IMR-90 (cell line): ENCODE measurements at regions not wholly inside any gene's neighbourhood (a gene's known extent, or its start where the extent isn't known, plus 50 kb on each side); places are given as distances from the start of the nearest gene placed in this dataset.

Experiments
- ATAC-seq: fragments of 200-7000 bp; cut with Tn5 transposase; 2 replicates; pipeline ENCODE4 v1.9.1; 2020; ENCODE audit warnings: low read depth, mild to moderate bottlenecking, moderate library complexity
- BruUV-seq: library from RNA; stranded (reverse); fragments of 400-500 nt; replicated peaks from 2 replicates; lab custom pipeline; 2021; lab: Mats Ljungman, UMichigan
- CTCF ChIA-PET: fragments of 300-600 bp; formaldehyde crosslinking; extraction: SDS; loops from one replicate; lab custom pipeline; 2021; ENCODE audit warnings: antibody characterized with exemption; lab: Yijun Ruan, JAX
- POLR2A ChIA-PET: fragments of 300-600 bp; sonication (Branson Sonifier 250); formaldehyde crosslinking; loops from one replicate; lab custom pipeline; 2022; ENCODE audit warnings: antibody characterized with exemption; ENCODE audit not compliant: unreplicated experiment; lab: Charles Lee
- DNase-seq: peaks from one replicate; pipeline ENCODE4 v3.0.0; 2013
- H2AFZ ChIP-seq: replicated peaks from 2 replicates; pipeline ENCODE3; 2013; ENCODE audit warnings: low read length, mild to moderate bottlenecking; ENCODE audit not compliant: poor library complexity
- H2AK5ac ChIP-seq: 2 replicates; pipeline ENCODE4 v1.6.1; 2013; ENCODE audit warnings: low read depth, low read length, inconsistent platforms
- H2AK9ac ChIP-seq: replicated peaks from 2 replicates; pipeline ENCODE3; 2013; ENCODE audit warnings: mild to moderate bottlenecking, low read depth, low read length, moderate library complexity; ENCODE audit not compliant: poor library complexity
- H2BK120ac ChIP-seq: 2 replicates; pipeline ENCODE4 v1.6.1; 2013; ENCODE audit warnings: low read depth, low read length, inconsistent platforms
- H2BK15ac ChIP-seq: 3 replicates; pipeline ENCODE4 v1.6.1; 2013; ENCODE audit warnings: low read depth, low read length, inconsistent platforms
- H2BK20ac ChIP-seq: 2 replicates; pipeline ENCODE4 v1.6.1; 2013; ENCODE audit warnings: low read depth, mild to moderate bottlenecking, inconsistent platforms, low read length, moderate library complexity
- H2BK5ac ChIP-seq: 2 replicates; pipeline ENCODE4 v1.6.1; 2013; ENCODE audit warnings: mild to moderate bottlenecking, low read depth, low read length, inconsistent platforms; ENCODE audit not compliant: poor library complexity, severe bottlenecking
- H3K14ac ChIP-seq: replicated peaks from 2 replicates; pipeline ENCODE4 v1.6.1; 2013; ENCODE audit warnings: low read depth, low read length, inconsistent platforms
- H3K18ac ChIP-seq: 2 replicates; pipeline ENCODE4 v1.6.1; 2013; ENCODE audit warnings: low read depth, low read length, control low read depth
- H3K23ac ChIP-seq: 2 replicates; pipeline ENCODE4 v1.6.1; 2013; ENCODE audit warnings: low read depth, low read length, inconsistent platforms
- H3K27ac ChIP-seq: 2 replicates; pipeline ENCODE4 v1.5.1; 2013; ENCODE audit warnings: mild to moderate bottlenecking, control low read depth, low read length; ENCODE audit not compliant: insufficient read depth
- H3K27me3 ChIP-seq: 2 replicates; pipeline ENCODE4 v1.6.1; 2013; ENCODE audit warnings: low read length; ENCODE audit not compliant: control insufficient read depth, insufficient read depth
- H3K36me3 ChIP-seq: 2 replicates; pipeline ENCODE4 v1.6.1; 2013; ENCODE audit warnings: low read length, mixed read lengths; ENCODE audit not compliant: control insufficient read depth, insufficient read depth
- H3K4ac ChIP-seq: 2 replicates; pipeline ENCODE4 v1.6.1; 2013; ENCODE audit warnings: low read depth, low read length, inconsistent platforms
- H3K4me1 ChIP-seq: 2 replicates; pipeline ENCODE4 v1.6.1; 2013; ENCODE audit warnings: low read length, mixed read lengths; ENCODE audit not compliant: control insufficient read depth, insufficient read depth
- H3K4me2 ChIP-seq: 2 replicates; pipeline ENCODE4 v1.6.1; 2013; ENCODE audit warnings: low read depth, mild to moderate bottlenecking, control low read depth, low read length, moderate library complexity
- H3K4me3 ChIP-seq: 2 replicates; pipeline ENCODE4 v1.5.1; 2013; ENCODE audit warnings: low read depth, mild to moderate bottlenecking, control low read depth, low read length, moderate library complexity; ENCODE audit not compliant: insufficient read depth
- H3K56ac ChIP-seq: 2 replicates; pipeline ENCODE4 v1.6.1; 2013; ENCODE audit warnings: low read length, inconsistent platforms; ENCODE audit not compliant: insufficient read depth; ENCODE audit errors: extremely low read depth
- H3K79me1 ChIP-seq, 2 experiments: 2 replicates each; pipeline ENCODE4 v1.6.1; 2013; ENCODE audit warnings: low read length in 2 of 2, inconsistent platforms in 1 of 2, low read depth in 1 of 2
- H3K9ac ChIP-seq: 2 replicates; pipeline ENCODE4 v1.6.1; 2013; ENCODE audit warnings: low read depth, low read length, control low read depth
- H3K9me1 ChIP-seq: 2 replicates; pipeline ENCODE4 v1.6.1; 2013; ENCODE audit warnings: low read length, inconsistent platforms; ENCODE audit not compliant: insufficient read depth
- H3K9me3 ChIP-seq: 2 replicates; pipeline ENCODE4 v1.6.1; 2013; ENCODE audit warnings: low read length; ENCODE audit not compliant: control insufficient read depth, insufficient read depth
- H4K20me1 ChIP-seq: 2 replicates; pipeline ENCODE4 v1.6.1; 2013; ENCODE audit warnings: low read length, inconsistent platforms; ENCODE audit not compliant: insufficient read depth
- H4K5ac ChIP-seq: 2 replicates; pipeline ENCODE4 v1.6.1; 2013; ENCODE audit warnings: mild to moderate bottlenecking, low read depth, low read length, control low read depth
- H4K8ac ChIP-seq, 2 experiments: 2 replicates each; pipeline ENCODE4 v1.6.1; 2013; ENCODE audit warnings: low read depth in 2 of 2, low read length in 2 of 2, control low read depth in 1 of 2, inconsistent platforms in 1 of 2
- H4K91ac ChIP-seq: 2 replicates; pipeline ENCODE4 v1.6.1; 2013; ENCODE audit warnings: low read depth, low read length, inconsistent platforms; ENCODE audit not compliant: insufficient read depth
- CEBPB ChIP-seq: IDR thresholded peaks from 2 replicates; pipeline ENCODE4 v1.6.1; 2012; ENCODE audit warnings: low read depth, low read length, improper control_type of control experiment
- CTCF ChIP-seq: conservative IDR thresholded peaks from 2 replicates; pipeline ENCODE4 v1.5.1; 2012; ENCODE audit warnings: mild to moderate bottlenecking, low read depth, low read length, improper control_type of control experiment
- FOS ChIP-seq: fragments of 150-350 bp; IDR thresholded peaks from 2 replicates; pipeline ENCODE4 v1.6.1; 2016; ENCODE audit warnings: low read depth, low read length
- MAZ ChIP-seq: IDR thresholded peaks from 2 replicates; pipeline ENCODE4 v1.6.1; 2012; ENCODE audit warnings: low read depth, mild to moderate bottlenecking, low read length, improper control_type of control experiment, moderate library complexity, borderline replicate concordance
- NFE2L2 ChIP-seq: fragments of 150-350 bp; IDR thresholded peaks from 2 replicates; pipeline ENCODE4 v1.6.1; 2016; ENCODE audit warnings: low read depth, mild to moderate bottlenecking, low read length
- POLR2A ChIP-seq: IDR thresholded peaks from 2 replicates; pipeline ENCODE4 v1.6.1; 2012; ENCODE audit warnings: mild to moderate bottlenecking, low read depth, low read length
- WGBS, 2 experiments: methylation state at CpG; one replicate each; pipeline versions ENCODE4 v1.1.5 to v1.1.7; 2013; ENCODE audit warnings: missing lambda C conversion rate in 2 of 2; ENCODE audit not compliant: insufficient read length in 1 of 2; ENCODE audit errors: extremely low coverage in 2 of 2; 5-methylcytosine and 5-hydroxymethylcytosine counted together
- dilution Hi-C: fragments of 300-500 bp; cut with HindIII; formaldehyde crosslinking; loops from one replicate; pipeline ENCODE4 v1.14.3; 2018; ENCODE audit warnings: low sequenced_read_pairs; ENCODE audit not compliant: unreplicated experiment
- in situ Hi-C: fragments of 300-500 bp; cut with MboI; formaldehyde crosslinking; loops from 3 replicates; pipeline ENCODE4 v1.14.3; 2019; ENCODE audit warnings: low sequenced_read_pairs, inconsistent platforms, mixed read lengths
- intact Hi-C: fragments of 100-400 bp; cut with micrococcal nuclease; formaldehyde crosslinking; loops from 2 replicates; pipeline ENCODE4 v1.10.0; 2022
- TF ChIP-seq, protein P1 (sequence below): fragments of 150-350 bp; IDR thresholded peaks from 2 replicates; pipeline ENCODE4 v1.6.1; 2017; ENCODE audit warnings: mild to moderate bottlenecking, antibody characterized with exemption, low read length, low read depth

GRCh38 chr2:146992466-146992865 lies 852.4 kb upstream of the ACVR2A start:
- H3K14ac ChIP-seq, result no peak overlapping the region
- no peak overlapping the region for H4K5ac ChIP-seq
- no peaks in the 10 kb centered on the region for H3K79me1 ChIP-seq
- H3K27ac ChIP-seq, result no peak overlapping the region
- H2BK5ac ChIP-seq, result no peak overlapping the region
- dilution Hi-C loops (no loop called here), intact Hi-C loops (no loop called here), in situ Hi-C loops (no loop called here)
- POLR2A ChIA-PET, result no interaction called here
- H3K4me3 ChIP-seq, result no peak overlapping the region
- H3K9me3 ChIP-seq, result no peaks in the 10 kb centered on the region; the same call in 1 of the 2 replicates
- H3K18ac ChIP-seq, result no peak overlapping the region
- H3K4me2 ChIP-seq, result no peak overlapping the region
- no peak overlapping the region for H2BK20ac ChIP-seq
- no CpG with 5 or more reads among the region's 2 CpGs for WGBS, 2 experiments
- H3K23ac ChIP-seq, result no peak overlapping the region
- TF ChIP-seq CTCF (no peak), POLR2A (no peak), FOS (no peak), NFE2L2 (no peak), MAZ (no peak), CEBPB (no peak)
- TF ChIP-seq, protein P1, sequence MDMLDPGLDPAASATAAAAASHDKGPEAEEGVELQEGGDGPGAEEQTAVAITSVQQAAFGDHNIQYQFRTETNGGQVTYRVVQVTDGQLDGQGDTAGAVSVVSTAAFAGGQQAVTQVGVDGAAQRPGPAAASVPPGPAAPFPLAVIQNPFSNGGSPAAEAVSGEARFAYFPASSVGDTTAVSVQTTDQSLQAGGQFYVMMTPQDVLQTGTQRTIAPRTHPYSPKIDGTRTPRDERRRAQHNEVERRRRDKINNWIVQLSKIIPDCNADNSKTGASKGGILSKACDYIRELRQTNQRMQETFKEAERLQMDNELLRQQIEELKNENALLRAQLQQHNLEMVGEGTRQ, result no peak
- no peaks in the 10 kb centered on the region for H3K27me3 ChIP-seq
- no peaks in the 10 kb centered on the region for H4K20me1 ChIP-seq
- no peaks in the 10 kb centered on the region for H3K9me1 ChIP-seq
- H2AK5ac ChIP-seq, result no peak overlapping the region
- CTCF ChIA-PET, result no interaction called here
- no TSS peak for BruUV-seq
- H3K36me3 ChIP-seq, result no peaks in the 10 kb centered on the region
- no peak overlapping the region for H4K8ac ChIP-seq
- no peak overlapping the region for H2AFZ ChIP-seq
- H3K56ac ChIP-seq, result no peak overlapping the region
- DNase-seq (no peak), ATAC-seq (no peak)
- H2AK9ac ChIP-seq, result no peak overlapping the region
- H2BK120ac ChIP-seq, result no peak overlapping the region
- H3K9ac ChIP-seq, result no peak overlapping the region
- no peak overlapping the region for H2BK15ac ChIP-seq
- peaks cover 2% of the 10 kb centered on the region; the same call in 1 of the 2 replicates for H3K4me1 ChIP-seq
- no peak overlapping the region for H3K4ac ChIP-seq
- H4K91ac ChIP-seq, result no peak overlapping the region
